SK-N-SH (cell line): ENCODE measurements at regions not wholly inside any gene's neighbourhood (a gene's known extent, or its start where the extent isn't known, plus 50 kb on each side); places are given as distances from the start of the nearest gene placed in this dataset.
A peak's percentile ranks its signal among the peaks of the same experiment; 100 is the strongest.

Experiments used
- CTCF ChIA-PET: fragments of 300-600, 350-600 bp; formaldehyde crosslinking; extraction: SDS; loops from one replicate; lab custom pipeline; 2021; lab: Yijun Ruan, JAX
- POLR2A ChIA-PET: fragments of 350-600 bp; sonication (Branson Sonifier 250); formaldehyde crosslinking; extraction: SDS; loops from one replicate; lab custom pipeline; 2020; ENCODE audit warnings: antibody characterized with exemption, inconsistent platforms; lab: Yijun Ruan, JAX
- DNase-seq: peaks from one replicate; pipeline ENCODE4 v3.0.0; 2012
- H2AFZ ChIP-seq: fragments of 200-600 bp; sonication (generic); 2 replicates; pipeline ENCODE4 v1.8.1; 2016; ENCODE audit warnings: antibody characterized with exemption, mild to moderate bottlenecking, low read depth
- H3F3A ChIP-seq: fragments of 200-600 bp; sonication (generic); replicated peaks from 2 replicates; pipeline ENCODE3; 2016; ENCODE audit warnings: antibody characterized with exemption, mild to moderate bottlenecking; ENCODE audit not compliant: insufficient read depth
- H3K27ac ChIP-seq, 2 experiments: fragments of 200-500 bp in 1 of 2; fragments of 200-600 bp in 1 of 2; sonication (Bioruptor generic) in 1 of 2; sonication (generic), shearing (Covaris generic) in 1 of 2; 2 replicates each; pipeline versions ENCODE4 v1.5.1 to v1.6.1; 2014 to 2016; ENCODE audit warnings: low read depth in 2 of 2, inconsistent platforms in 1 of 2, low read length in 1 of 2, mild to moderate bottlenecking in 1 of 2, mixed read lengths in 1 of 2
- H3K27me3 ChIP-seq: fragments of 200-600 bp; sonication (generic), shearing (Covaris generic); 2 replicates; pipeline ENCODE4 v1.6.1; 2016; ENCODE audit warnings: mixed run types; ENCODE audit not compliant: insufficient read depth
- H3K36me3 ChIP-seq, 2 experiments: fragments of 200-500 bp in 1 of 2; fragments of 200-600 bp in 1 of 2; sonication (Bioruptor generic) in 1 of 2; sonication (generic) in 1 of 2; replicated peaks in 1 of 2; 2 replicates each; pipeline versions ENCODE3 to v1.5.1; 2014 to 2016; ENCODE audit warnings: low read length in 1 of 2, mild to moderate bottlenecking in 1 of 2; ENCODE audit not compliant: insufficient read depth in 2 of 2, control insufficient read depth in 1 of 2
- H3K4me1 ChIP-seq, 2 experiments: fragments of 200-500 bp in 1 of 2; fragments of 200-600 bp in 1 of 2; sonication (Bioruptor generic) in 1 of 2; sonication (generic), shearing (Covaris generic) in 1 of 2; 2 replicates each; pipeline versions ENCODE4 v1.5.1 to v1.6.1; 2014 to 2016; ENCODE audit warnings: low read depth in 1 of 2, low read length in 1 of 2, mixed run types in 1 of 2; ENCODE audit not compliant: insufficient read depth in 2 of 2, control insufficient read depth in 1 of 2
- H3K4me2 ChIP-seq: fragments of 200-600 bp; sonication (generic), shearing (Covaris generic); 2 replicates; pipeline ENCODE4 v1.6.1; 2017; ENCODE audit warnings: mixed run types
- H3K4me3 ChIP-seq, 2 experiments: fragments of 200-500 bp in 1 of 2; fragments of 200-600 bp in 1 of 2; sonication (Bioruptor generic) in 1 of 2; sonication (generic), shearing (Covaris generic) in 1 of 2; 2 replicates each; pipeline versions ENCODE4 v1.5.1 to v1.8.1; 2014 to 2016; ENCODE audit warnings: low read depth in 2 of 2, inconsistent platforms in 1 of 2, low read length in 1 of 2, mild to moderate bottlenecking in 1 of 2, mixed read lengths in 1 of 2, moderate library complexity in 1 of 2
- H3K79me2 ChIP-seq: fragments of 200-600 bp; sonication (generic); 2 replicates; pipeline ENCODE4 v1.8.1; 2017; ENCODE audit warnings: mild to moderate bottlenecking; ENCODE audit not compliant: insufficient read depth
- H3K9ac ChIP-seq: fragments of 200-600 bp; sonication (generic); 2 replicates; pipeline ENCODE4 v1.6.1; 2017; ENCODE audit warnings: mixed run types
- H3K9me2 ChIP-seq: fragments of 200-600 bp; sonication (generic); 2 replicates; pipeline ENCODE4 v1.6.1; 2017; ENCODE audit warnings: mixed run types
- H3K9me3 ChIP-seq: fragments of 200-600 bp; sonication (generic); 2 replicates; pipeline ENCODE4 v1.6.1; 2017; ENCODE audit warnings: mixed run types, mild to moderate bottlenecking, moderate library complexity
- H4K20me1 ChIP-seq: fragments of 200-600 bp; sonication (generic); 2 replicates; pipeline ENCODE4 v1.6.1; 2017; ENCODE audit warnings: mild to moderate bottlenecking, mixed run types; ENCODE audit not compliant: insufficient read depth
- CHD2 ChIP-seq: fragments of 150-350 bp; IDR thresholded peaks from 2 replicates; pipeline ENCODE4 v1.6.1; 2018; ENCODE audit warnings: low read length; ENCODE audit not compliant: partially characterized antibody
- CTCF ChIP-seq: fragments of 200-600 bp; sonication (generic); IDR thresholded peaks from 2 replicates; pipeline ENCODE4 v1.6.1; 2017; ENCODE audit warnings: antibody characterized with exemption, mild to moderate bottlenecking, moderate library complexity
- ELF1 ChIP-seq: IDR thresholded peaks from 2 replicates; pipeline ENCODE4 v1.4.0; 2012
- FOXM1 ChIP-seq: IDR thresholded peaks from 2 replicates; pipeline ENCODE4 v1.4.0; 2012; ENCODE audit warnings: low read depth, mild to moderate bottlenecking
- GATA2 ChIP-seq: sonication (generic); formaldehyde crosslinking; IDR thresholded peaks from 2 replicates; pipeline ENCODE4 v1.5.0; 2020; ENCODE audit warnings: mild to moderate bottlenecking, missing genetic modification reagents
- MXI1 ChIP-seq: IDR thresholded peaks from 2 replicates; pipeline ENCODE4 v1.6.1; 2012; ENCODE audit warnings: mild to moderate bottlenecking, low read depth, low read length, improper control_type of control experiment
- RAD21 ChIP-seq: IDR thresholded peaks from 2 replicates; pipeline ENCODE4 v1.6.1; 2012; ENCODE audit warnings: mild to moderate bottlenecking, low read length
- TAF1 ChIP-seq: IDR thresholded peaks from 2 replicates; pipeline ENCODE4 v1.6.1; 2012; ENCODE audit warnings: low read depth, mild to moderate bottlenecking, low read length, moderate library complexity, borderline replicate concordance
- ZBTB33 ChIP-seq: IDR thresholded peaks from 2 replicates; pipeline ENCODE4 v1.4.0; 2012; ENCODE audit warnings: low read depth, borderline replicate concordance
- WGBS: methylation state at CpG from one replicate; pipeline ENCODE4 v1.1.6; 2017; ENCODE audit warnings: low lambda C conversion rate; 5-methylcytosine and 5-hydroxymethylcytosine counted together
- TF ChIP-seq, protein P1 (sequence below): IDR thresholded peaks from 2 replicates; pipeline ENCODE4; 2012

- H3K27ac ChIP-seq = no peak overlapping the region
- H3K9ac ChIP-seq = no peak overlapping the region
- H3K4me2 ChIP-seq = no peak overlapping the region
- H3K36me3 ChIP-seq = no peaks in the 10 kb centered on the region
- no peaks in the 10 kb centered on the region for H3K9me3 ChIP-seq
- TF ChIP-seq, protein P1, sequence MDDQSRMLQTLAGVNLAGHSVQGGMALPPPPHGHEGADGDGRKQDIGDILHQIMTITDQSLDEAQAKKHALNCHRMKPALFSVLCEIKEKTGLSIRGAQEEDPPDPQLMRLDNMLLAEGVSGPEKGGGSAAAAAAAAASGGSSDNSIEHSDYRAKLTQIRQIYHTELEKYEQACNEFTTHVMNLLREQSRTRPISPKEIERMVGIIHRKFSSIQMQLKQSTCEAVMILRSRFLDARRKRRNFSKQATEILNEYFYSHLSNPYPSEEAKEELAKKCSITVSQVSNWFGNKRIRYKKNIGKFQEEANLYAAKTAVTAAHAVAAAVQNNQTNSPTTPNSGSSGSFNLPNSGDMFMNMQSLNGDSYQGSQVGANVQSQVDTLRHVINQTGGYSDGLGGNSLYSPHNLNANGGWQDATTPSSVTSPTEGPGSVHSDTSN = no peak
- TF ChIP-seq CHD2 (no peak), MXI1 (no peak), ZBTB33 (no peak), FOXM1 (no peak), CTCF (no peak), ELF1 (no peak), RAD21 (no peak), GATA2 (CRISPR knock-in tag) (no peak)
- H3K9me2 ChIP-seq = no peaks in the 10 kb centered on the region
- POLR2A ChIA-PET = no interaction called here
- no peaks in the 10 kb centered on the region for H4K20me1 ChIP-seq
- CTCF ChIA-PET = interaction anchor here (1.1 to 1.2 kb wide), 2 partner anchors 9 to 34 kb away, joined by 3 read pairs; no protein-coding TSS in a partner anchor
- H2AFZ ChIP-seq = 0 out of 2 replicates have a peak overlapping the region, but pooled peaks have one; percentile 46
- no peaks in the 10 kb centered on the region for H3K79me2 ChIP-seq
- no peak for DNase-seq
- no peaks in the 10 kb centered on the region for H3K4me1 ChIP-seq
- H3F3A ChIP-seq = no peaks in the 10 kb centered on the region
- no peaks in the 10 kb centered on the region for H3K27me3 ChIP-seq
- H3K4me3 ChIP-seq = no peak overlapping the region
Observed at GRCh38 chr4:81914623-81915022, 442.9 kb upstream of the RASGEF1B start.

- POLR2A ChIA-PET = no interaction called here
- no peaks in the 10 kb centered on the region for H3K9me3 ChIP-seq
- no peaks in the 10 kb centered on the region for H3K36me3 ChIP-seq
- no peaks in the 10 kb centered on the region for H3K79me2 ChIP-seq
- H3K27me3 ChIP-seq = no peaks in the 10 kb centered on the region
- no peaks in the 10 kb centered on the region for H3F3A ChIP-seq
- H3K4me3 ChIP-seq = no peak overlapping the region
- no peaks in the 10 kb centered on the region for H3K9me2 ChIP-seq
- CTCF ChIA-PET = interaction anchor here (0.5 to 2.2 kb wide), 16 partner anchors 9 to 446 kb away, joined by 3 to 16 read pairs (median 3); no protein-coding TSS in a partner anchor
- no peak overlapping the region for H3K27ac ChIP-seq
- no peak overlapping the region for H2AFZ ChIP-seq
- no peak overlapping the region for H3K9ac ChIP-seq
- under 1% methylated on average over 12 of the region's 12 CpGs for WGBS
- H3K4me1 ChIP-seq = no peaks in the 10 kb centered on the region
- TF ChIP-seq RAD21 (peak; percentile 30; the same call in 1 of the 2 replicates), MXI1 (no peak), TAF1 (no peak), CTCF (peak; percentile 71)
- H4K20me1 ChIP-seq = no peaks in the 10 kb centered on the region
- no peak overlapping the region for H3K4me2 ChIP-seq
- DNase-seq = peak; percentile 46
Observed at GRCh38 chr4:81913427-81913879, 441.7 kb upstream of the RASGEF1B start.
